HG03439 (cell line): ENCODE measurements at regions not wholly inside any gene's neighbourhood (a gene's known extent, or its start where the extent isn't known, plus 50 kb on each side); places are given as distances from the start of the nearest gene placed in this dataset.

Source experiments
- ATAC-seq: cut with Tn5 transposase; IDR thresholded peaks from one replicate; pipeline ENCODE4 v1.9.1; 2021; ENCODE audit warnings: mild to moderate bottlenecking, moderate library complexity; ENCODE audit not compliant: unreplicated experiment

GRCh38 chr2:6384341-6384740 lies 481.4 kb downstream of the CMPK2 start:
- ATAC-seq: no peak

DNA sequence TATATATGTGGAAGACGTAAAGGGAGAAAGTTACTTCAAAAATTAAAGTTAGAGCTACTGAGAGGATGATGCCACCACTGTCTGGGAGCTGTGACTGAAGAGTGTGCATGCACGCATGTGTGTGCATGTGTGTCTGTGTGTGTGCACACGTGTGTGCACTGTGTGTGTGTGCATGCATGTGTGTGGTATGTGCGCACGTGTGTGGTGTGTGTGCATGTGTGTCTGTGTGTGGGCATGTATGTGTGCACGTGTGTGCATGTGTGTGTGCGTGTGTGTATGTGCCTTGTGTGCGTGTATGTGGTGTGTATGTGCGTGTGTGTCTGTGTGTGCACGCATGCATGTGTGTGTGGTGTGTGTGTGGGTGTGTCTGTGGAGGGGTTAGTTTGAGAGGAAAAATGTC lies 473.4 kb downstream of the CMPK2 start:
- ATAC-seq: no peak

DNA sequence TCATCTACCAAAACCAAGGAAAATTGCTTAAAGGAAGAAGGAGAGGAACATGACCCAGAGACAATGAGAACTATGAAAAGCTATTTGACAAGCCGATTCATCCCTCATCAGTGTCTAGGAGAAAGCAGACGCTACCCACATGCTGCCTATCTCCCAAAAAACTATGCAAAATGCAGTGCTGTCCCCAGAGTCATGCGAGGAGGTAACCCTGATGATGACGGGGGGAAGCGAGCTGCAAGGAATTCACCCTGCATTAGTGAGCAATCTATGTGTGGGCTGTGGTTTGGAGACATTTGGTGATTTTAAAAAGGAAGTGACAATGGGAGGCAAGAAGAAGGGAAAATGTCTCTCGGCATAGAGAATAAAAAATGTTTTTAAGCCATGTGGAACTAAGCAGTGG lies 472.7 kb downstream of the CMPK2 start:
- no peak for ATAC-seq

GRCh38 chr2:6393819-6394218 lies 471.9 kb downstream of the CMPK2 start:
- no peak for ATAC-seq

GRCh38 chr2:6394276-6394675 lies 471.4 kb downstream of the CMPK2 start:
- ATAC-seq: no peak

GRCh38 chr2:6398421-6398820 lies 467.3 kb downstream of the CMPK2 start:
- ATAC-seq: no peak

- ATAC-seq: no peak
These were observed 464.4 kb downstream of the CMPK2 start for GRCh38 chr2:6401301-6401700.

DNA sequence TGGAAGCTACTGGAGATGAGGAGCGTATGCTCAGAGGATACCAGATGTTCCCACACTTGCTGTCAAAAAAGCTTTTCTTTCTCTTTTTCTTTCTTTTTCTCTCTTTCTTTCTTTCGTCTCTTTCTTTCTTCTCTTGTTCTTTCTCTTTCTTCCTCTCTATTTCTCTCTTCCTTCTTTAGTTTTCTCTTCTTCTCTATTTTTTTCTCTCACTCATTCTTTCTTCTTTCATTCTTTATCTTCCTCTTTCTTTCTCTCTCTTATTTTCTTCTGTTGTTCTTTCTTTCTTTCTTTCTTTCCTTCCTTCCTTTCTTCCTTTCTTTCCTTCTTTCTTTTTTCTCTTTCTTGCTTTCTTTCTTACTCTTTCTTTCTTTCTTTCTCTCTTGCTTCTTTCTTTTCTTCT lies 457.6 kb downstream of the CMPK2 start:
- ATAC-seq: no peak

DNA sequence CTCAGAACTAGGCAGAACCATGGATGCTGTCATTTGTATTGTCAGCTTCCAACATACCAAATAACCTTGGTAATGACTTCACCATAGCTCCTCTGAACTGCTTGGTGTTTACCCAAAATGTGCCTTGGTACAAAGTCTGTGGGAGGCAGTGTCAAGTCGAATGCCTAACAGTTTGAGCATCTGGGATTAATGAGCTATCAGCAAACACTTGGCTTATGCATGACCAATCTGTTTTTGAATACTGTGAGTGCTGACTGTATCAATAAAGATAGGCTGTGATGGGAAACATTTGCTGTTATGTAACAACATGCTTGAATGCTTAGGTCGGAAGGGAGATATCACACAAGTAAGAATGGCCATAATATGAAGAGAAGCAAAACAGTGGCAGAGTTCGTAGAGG lies 455.4 kb downstream of the CMPK2 start:
- ATAC-seq: no peak

- ATAC-seq: no peak
These were observed 453.1 kb downstream of the CMPK2 start for GRCh38 chr2:6412533-6413091.

- no peak for ATAC-seq
These were observed 448.7 kb downstream of the CMPK2 start for GRCh38 chr2:6417050-6417449.

GRCh38 chr2:6418291-6418690 lies 447.4 kb downstream of the CMPK2 start:
- ATAC-seq: no peak

- ATAC-seq: no peak
These were observed 444.5 kb downstream of the CMPK2 start for GRCh38 chr2:6421138-6421730.

GRCh38 chr2:6421888-6422287 lies 443.8 kb downstream of the CMPK2 start:
- ATAC-seq: no peak

DNA sequence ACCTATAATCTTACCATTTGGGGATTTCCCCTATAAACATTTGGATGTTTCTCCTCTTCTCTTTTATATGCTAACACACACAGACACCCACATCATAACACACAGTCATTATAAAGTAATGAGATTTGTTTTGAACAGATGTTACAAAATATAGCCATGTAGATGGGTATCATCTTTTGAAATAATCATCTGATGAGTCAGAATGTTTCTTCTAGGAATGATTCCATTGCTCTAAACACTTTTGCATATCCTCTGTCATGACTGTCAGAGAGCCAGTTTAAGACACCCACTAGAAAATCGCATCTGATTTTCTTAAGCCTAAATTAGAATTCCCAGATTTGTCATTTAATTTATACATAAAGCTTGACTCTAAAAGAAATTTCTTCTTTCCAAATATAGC lies 442.6 kb downstream of the CMPK2 start:
- no peak for ATAC-seq

DNA sequence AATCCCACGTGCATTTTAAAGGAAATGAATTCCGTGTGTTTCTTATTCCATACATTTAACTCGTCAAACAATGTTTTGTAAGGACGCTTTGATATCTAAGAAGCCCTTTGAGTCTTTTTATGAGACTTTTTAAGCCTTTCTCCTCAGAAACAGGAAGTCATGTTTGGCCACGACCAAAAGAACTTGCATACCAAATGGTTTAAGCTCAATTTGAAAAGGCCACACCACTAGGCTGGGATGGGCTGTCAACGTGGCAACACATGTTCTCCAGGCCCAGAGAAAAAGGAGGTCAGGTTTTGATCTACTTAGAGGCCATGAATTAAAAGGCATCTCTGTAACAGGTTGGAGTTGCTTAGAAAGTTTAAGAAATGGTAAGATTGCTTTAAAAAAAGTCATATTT lies 441.8 kb downstream of the CMPK2 start:
- no peak for ATAC-seq

DNA sequence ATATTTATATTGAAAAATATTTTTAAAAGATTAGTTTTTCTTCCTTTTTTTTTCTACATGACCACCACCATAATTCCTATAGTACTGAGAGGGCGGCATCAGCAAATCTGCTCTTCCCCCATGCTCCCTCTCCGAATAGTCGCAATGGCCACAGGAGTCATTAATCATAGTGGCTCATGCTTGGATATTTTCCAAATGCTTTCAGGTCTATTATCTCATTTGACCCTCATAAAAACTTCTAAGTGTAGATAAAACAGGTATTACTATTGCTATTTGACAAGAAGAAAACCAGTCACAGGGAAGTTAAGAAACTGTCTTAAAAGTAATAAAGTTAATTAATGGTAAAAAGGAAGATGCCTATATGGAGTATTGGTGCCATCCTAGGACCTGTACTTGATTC lies 440.7 kb downstream of the CMPK2 start:
- no peak for ATAC-seq

DNA sequence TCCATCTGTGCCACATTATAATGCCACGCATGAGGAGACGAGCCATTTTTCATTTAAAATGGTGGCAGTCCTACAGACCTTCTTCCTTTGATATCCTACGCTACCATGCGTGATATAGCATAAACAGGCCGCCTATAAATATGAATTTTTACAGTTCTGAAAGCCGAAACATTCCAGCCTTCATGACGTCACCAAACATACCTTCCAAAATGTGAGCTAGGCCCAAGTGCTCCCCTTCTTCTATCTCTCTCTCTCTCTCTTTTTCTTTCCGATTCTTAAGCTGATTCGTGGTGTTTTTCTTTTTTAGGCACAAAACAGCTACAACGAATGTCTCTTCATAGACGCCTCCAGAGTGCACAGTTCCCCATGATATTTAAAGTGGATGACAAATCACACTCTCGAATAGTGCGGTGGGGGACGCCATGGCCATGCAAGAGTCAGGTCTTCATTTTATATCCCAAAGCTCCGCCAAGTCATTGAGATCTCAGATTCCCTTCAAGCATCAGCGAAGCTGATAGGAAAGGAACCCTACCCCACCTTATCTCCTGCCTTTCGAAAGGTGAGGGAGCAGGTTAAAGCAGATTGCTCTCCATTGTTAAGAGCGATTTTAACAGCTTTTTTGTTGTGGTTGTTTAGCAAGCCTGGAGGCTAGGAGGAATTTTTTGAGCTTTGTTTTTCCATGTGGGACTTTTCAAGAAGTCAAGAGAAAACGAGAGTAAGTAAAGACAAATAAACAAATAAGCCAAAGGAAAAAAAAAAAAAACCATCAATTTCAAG lies 436.3 kb downstream of the CMPK2 start:
- ATAC-seq: no peak

GRCh38 chr2:6434438-6434837 lies 431.3 kb downstream of the CMPK2 start:
- no peak for ATAC-seq

DNA sequence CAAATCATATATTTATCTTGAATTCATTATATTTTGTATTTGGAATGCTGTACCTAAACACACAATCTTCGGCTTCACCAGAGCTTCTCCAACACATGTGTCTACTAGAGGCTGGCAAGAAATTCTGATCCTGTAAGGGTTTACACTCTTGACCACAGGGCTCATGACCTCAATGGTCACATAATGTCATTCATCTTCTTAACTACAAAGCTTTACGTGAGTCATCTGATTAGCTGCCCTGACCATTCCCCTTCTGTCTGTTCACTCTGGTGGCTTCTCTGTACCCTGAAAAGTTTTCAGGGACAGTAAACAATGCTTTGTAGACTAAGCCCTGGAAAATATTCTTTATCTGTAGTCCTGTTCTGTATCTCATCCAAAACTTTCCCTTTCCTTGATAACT lies 423.9 kb downstream of the CMPK2 start:
- no peak for ATAC-seq

GRCh38 chr2:6442252-6442985 lies 423.3 kb downstream of the CMPK2 start:
- ATAC-seq: no peak
